NCI-H2196 treated with DMSO at 0.1 percent for 48 hours (cell line): ENCODE measurements at regions not wholly inside any gene's neighbourhood (a gene's known extent, or its start where the extent isn't known, plus 50 kb on each side); places are given as distances from the start of the nearest gene placed in this dataset.

Source experiments
- DNase-seq: peaks from one replicate; lab custom pipeline; 2025; ENCODE audit not compliant: unreplicated experiment; lab: John Stamatoyannopoulos, UW

- no peak for DNase-seq
These were observed 53.7 kb upstream of the WSB1 start for GRCh38 chr17:27240086-27240801.

GRCh38 chr17:27240802-27241155 lies 53.1 kb upstream of the WSB1 start:
- no peak for DNase-seq

GRCh38 chr17:27241346-27241946 lies 52.5 kb upstream of the WSB1 start:
- no peak for DNase-seq

GRCh38 chr17:27242951-27243350 lies 51.0 kb upstream of the WSB1 start:
- DNase-seq = no peak

GRCh38 chr17:27244011-27244410 lies 49.9 kb upstream of the WSB1 start:
- DNase-seq = no peak
